ENCODE measurements at regions not wholly inside any gene's neighbourhood (a gene's known extent, or its start where the extent isn't known, plus 50 kb on each side); places are given as distances from the start of the nearest gene placed in this dataset.

DNA sequence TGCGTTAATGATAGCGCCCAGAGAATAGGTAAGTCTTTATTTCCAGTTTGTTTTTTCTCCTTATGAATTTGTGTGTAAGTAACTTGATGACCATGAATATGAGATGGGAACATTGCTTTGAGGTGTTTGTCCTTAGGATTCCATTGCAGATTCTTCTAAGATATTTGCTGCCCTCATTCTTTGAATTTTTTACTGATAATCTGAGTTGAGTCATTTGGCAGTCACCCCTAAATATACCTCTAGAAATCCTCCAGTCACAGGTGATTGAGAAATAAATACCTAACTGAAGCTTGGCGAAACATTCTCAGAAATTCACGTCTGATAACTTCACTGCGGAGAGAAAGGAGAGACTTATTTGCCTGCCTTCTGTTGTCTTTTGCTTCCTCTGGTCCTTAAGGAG is 345.5 kb downstream of the SQOR start:
- H3K9me3 Mint-ChIP-seq (ENCODE audit: low read depth): peaks cover 3% of the 10 kb centered on the region
- H3K36me3 Mint-ChIP-seq (ENCODE audit: low read depth): no peaks in the 10 kb centered on the region
- ChIA-PET CTCF (no interaction called here), POLR2A (no interaction called here)
- DNase-seq (no peak), ATAC-seq (no peak)
- H3K4me3 Mint-ChIP-seq: no peak overlapping the region
- H3K27ac Mint-ChIP-seq: no peak overlapping the region
- intact Hi-C loops (cut with DNase I, micrococcal nuclease): no loop called here
- no peaks in the 10 kb centered on the region for H3K4me1 Mint-ChIP-seq
- no peaks in the 10 kb centered on the region for H3K27me3 Mint-ChIP-seq

DNA sequence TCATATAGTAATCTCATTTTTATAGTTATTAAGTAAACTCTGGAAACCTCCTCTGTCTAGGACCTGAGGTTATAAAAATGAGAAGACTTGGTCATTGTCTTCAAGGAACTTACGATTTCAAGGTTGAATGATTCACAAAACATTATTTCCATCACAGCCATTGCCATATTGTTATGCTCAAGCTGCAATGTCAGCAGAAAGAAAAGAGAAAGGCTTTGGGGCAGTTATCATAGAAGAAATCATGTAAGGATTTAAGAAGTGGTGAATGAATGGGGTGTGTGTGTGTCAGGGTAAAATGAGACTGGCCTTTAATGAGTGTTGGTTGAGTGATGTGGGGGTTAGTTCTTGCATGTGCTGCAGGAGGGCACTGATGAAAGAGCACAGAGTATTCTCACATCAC is 346.8 kb downstream of the SQOR start:
- intact Hi-C loops (cut with DNase I, micrococcal nuclease): no loop called here
- POLR2A ChIA-PET: no interaction called here
- Mint-ChIP-seq H3K4me1 (no peaks in the 10 kb centered on the region), H3K27me3 (no peaks in the 10 kb centered on the region), H3K9me3 (ENCODE audit: low read depth) (peaks cover 3% of the 10 kb centered on the region), H3K4me3 (no peak overlapping the region), H3K36me3 (ENCODE audit: low read depth) (no peaks in the 10 kb centered on the region), H3K27ac (no peak overlapping the region)
- ATAC-seq (no peak), DNase-seq (no peak)
- CTCF ChIA-PET: no interaction called here

GRCh38 chr15:45991863-45992262 is 357.0 kb downstream of the SQOR start:
- H3K4me1 Mint-ChIP-seq: no peaks in the 10 kb centered on the region
- intact Hi-C loops (cut with DNase I, micrococcal nuclease): no loop called here
- H3K4me3 Mint-ChIP-seq: no peak overlapping the region
- ChIA-PET CTCF (no interaction called here), POLR2A (no interaction called here)
- H3K36me3 Mint-ChIP-seq (ENCODE audit: low read depth): no peaks in the 10 kb centered on the region
- H3K27me3 Mint-ChIP-seq: no peaks in the 10 kb centered on the region
- ATAC-seq: no peak
- peaks cover 17% of the 10 kb centered on the region for H3K9me3 Mint-ChIP-seq (ENCODE audit: low read depth)
- no peak overlapping the region for H3K27ac Mint-ChIP-seq
- DNase-seq: no peak

- H3K27ac Mint-ChIP-seq: no peak overlapping the region
- DNase-seq (no peak), ATAC-seq (no peak)
- peaks cover 11% of the 10 kb centered on the region for H3K9me3 Mint-ChIP-seq (ENCODE audit: low read depth)
- no peaks in the 10 kb centered on the region for H3K36me3 Mint-ChIP-seq (ENCODE audit: low read depth)
- H3K4me1 Mint-ChIP-seq: no peaks in the 10 kb centered on the region
- no peak overlapping the region for H3K4me3 Mint-ChIP-seq
- ChIA-PET POLR2A (no interaction called here), CTCF (no interaction called here)
- intact Hi-C loops (cut with DNase I, micrococcal nuclease): no loop called here
- H3K27me3 Mint-ChIP-seq: no peaks in the 10 kb centered on the region
Measured at GRCh38 chr15:45993072-45993471, 358.2 kb downstream of the SQOR start.

DNA sequence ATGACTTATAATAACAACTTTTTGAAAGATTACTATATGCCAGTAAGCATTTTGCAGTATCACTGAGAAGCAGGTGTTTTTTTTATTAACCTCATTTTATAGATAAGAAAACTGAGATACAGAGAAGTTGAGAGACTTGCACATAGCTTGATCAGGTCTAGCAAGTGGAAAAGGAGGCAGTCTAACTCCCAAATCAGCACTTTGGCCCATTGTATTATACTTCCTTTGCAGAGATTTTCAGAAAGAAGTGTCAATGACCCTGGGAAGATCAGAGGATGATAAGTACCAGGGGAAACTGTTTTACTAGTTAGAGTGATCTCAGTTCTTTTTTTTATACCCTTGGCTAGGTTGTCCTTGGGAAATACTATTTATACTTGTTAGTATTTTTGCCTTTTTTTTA is 358.7 kb downstream of the SQOR start:
- Mint-ChIP-seq H3K9me3 (ENCODE audit: low read depth) (peaks cover 11% of the 10 kb centered on the region), H3K4me1 (no peaks in the 10 kb centered on the region), H3K4me3 (no peak overlapping the region), H3K27ac (no peak overlapping the region), H3K36me3 (ENCODE audit: low read depth) (no peaks in the 10 kb centered on the region), H3K27me3 (no peaks in the 10 kb centered on the region)
- ChIA-PET POLR2A (no interaction called here), CTCF (no interaction called here)
- no peak for DNase-seq
- ATAC-seq: no peak
- intact Hi-C loops (cut with DNase I, micrococcal nuclease): no loop called here

- Mint-ChIP-seq H3K4me1 (no peaks in the 10 kb centered on the region), H3K36me3 (ENCODE audit: low read depth) (no peaks in the 10 kb centered on the region), H3K27ac (no peak overlapping the region), H3K4me3 (no peak overlapping the region), H3K9me3 (ENCODE audit: low read depth) (peaks cover 5% of the 10 kb centered on the region), H3K27me3 (no peaks in the 10 kb centered on the region)
- DNase-seq (no peak), ATAC-seq (no peak)
- POLR2A ChIA-PET: no interaction called here
- CTCF ChIA-PET: no interaction called here
- intact Hi-C loops (cut with DNase I, micrococcal nuclease): no loop called here
Measured at GRCh38 chr15:45995800-45996199, 361.0 kb downstream of the SQOR start.

DNA sequence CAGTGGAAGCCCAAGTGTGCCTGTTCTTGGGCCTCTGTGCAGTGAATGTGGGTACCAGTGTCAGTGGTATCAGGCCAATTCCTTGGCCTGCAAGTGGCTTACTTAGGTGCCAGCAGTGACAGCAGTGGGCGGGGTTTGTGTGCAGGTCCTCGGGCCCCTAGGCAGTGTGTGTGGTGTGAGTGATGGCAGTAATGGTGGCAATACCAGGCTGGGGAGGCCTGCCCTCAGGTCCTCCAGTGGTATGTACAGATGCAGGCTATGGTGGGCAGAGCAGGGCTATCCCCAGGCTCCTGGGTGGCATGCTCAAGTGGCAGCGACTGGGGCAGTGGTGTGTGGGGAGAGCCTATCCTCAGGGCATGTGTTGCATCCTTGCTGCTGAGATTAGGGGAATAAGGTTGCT is 379.7 kb downstream of the SQOR start:
- ATAC-seq: no peak
- no peak overlapping the region for H3K27ac Mint-ChIP-seq
- H3K4me1 Mint-ChIP-seq: no peaks in the 10 kb centered on the region
- no peak for DNase-seq
- no peak overlapping the region for H3K4me3 Mint-ChIP-seq
- H3K9me3 Mint-ChIP-seq (ENCODE audit: low read depth): peaks cover 32% of the 10 kb centered on the region
- no peaks in the 10 kb centered on the region for H3K36me3 Mint-ChIP-seq (ENCODE audit: low read depth)
- no peaks in the 10 kb centered on the region for H3K27me3 Mint-ChIP-seq
- CTCF ChIA-PET: no interaction called here
- POLR2A ChIA-PET: no interaction called here
- intact Hi-C loops (cut with DNase I, micrococcal nuclease): loop anchor here in 1 of 2 experiments (10.0 kb wide), 1 partner anchor 60 kb away; no protein-coding TSS in a partner anchor

DNA sequence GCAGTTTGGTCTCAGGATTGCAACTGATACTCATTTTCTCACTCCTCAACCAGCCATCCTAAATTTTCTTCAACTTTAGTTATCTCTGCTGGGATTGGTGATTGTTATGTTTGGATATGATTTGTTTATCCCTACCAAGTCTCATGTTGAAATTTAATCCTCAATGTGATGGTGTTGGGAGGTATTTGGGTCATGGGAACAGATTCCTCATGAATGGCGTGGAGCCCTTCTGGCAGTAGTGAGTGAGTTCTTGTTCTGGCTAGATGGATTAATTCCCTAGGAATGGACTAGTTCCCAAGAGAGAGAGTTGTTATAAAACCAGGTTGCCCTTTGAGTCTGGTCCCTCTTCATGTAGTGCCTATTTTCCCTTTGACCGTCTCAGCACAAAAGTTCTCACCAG is 399.9 kb downstream of the SQOR start:
- Mint-ChIP-seq H3K27ac (no peak overlapping the region), H3K4me1 (no peaks in the 10 kb centered on the region), H3K4me3 (no peak overlapping the region), H3K27me3 (no peaks in the 10 kb centered on the region), H3K9me3 (ENCODE audit: low read depth) (no peaks in the 10 kb centered on the region), H3K36me3 (ENCODE audit: low read depth) (no peaks in the 10 kb centered on the region)
- no peak for ATAC-seq
- POLR2A ChIA-PET: no interaction called here
- intact Hi-C loops (cut with DNase I, micrococcal nuclease): no loop called here
- CTCF ChIA-PET: no interaction called here
- DNase-seq: no peak

- POLR2A ChIA-PET: no interaction called here
- no peak for ATAC-seq
- Mint-ChIP-seq H3K4me1 (no peaks in the 10 kb centered on the region), H3K36me3 (ENCODE audit: low read depth) (no peaks in the 10 kb centered on the region), H3K4me3 (no peak overlapping the region), H3K9me3 (ENCODE audit: low read depth) (no peaks in the 10 kb centered on the region), H3K27ac (no peak overlapping the region), H3K27me3 (no peaks in the 10 kb centered on the region)
- CTCF ChIA-PET: interaction anchor here (0.5 kb wide), 1 partner anchor 1427 kb away, joined by 3 read pairs; no protein-coding TSS in a partner anchor
- no peak for DNase-seq
- intact Hi-C loops (cut with DNase I, micrococcal nuclease): no loop called here
Measured at GRCh38 chr15:46039703-46040102, 404.9 kb downstream of the SQOR start.

- CTCF ChIA-PET: no interaction called here
- no peak overlapping the region for H3K27ac Mint-ChIP-seq
- no peaks in the 10 kb centered on the region for H3K4me1 Mint-ChIP-seq
Measured at GRCh38 chr15:46041905-46042304, 407.1 kb downstream of the SQOR start.

DNA sequence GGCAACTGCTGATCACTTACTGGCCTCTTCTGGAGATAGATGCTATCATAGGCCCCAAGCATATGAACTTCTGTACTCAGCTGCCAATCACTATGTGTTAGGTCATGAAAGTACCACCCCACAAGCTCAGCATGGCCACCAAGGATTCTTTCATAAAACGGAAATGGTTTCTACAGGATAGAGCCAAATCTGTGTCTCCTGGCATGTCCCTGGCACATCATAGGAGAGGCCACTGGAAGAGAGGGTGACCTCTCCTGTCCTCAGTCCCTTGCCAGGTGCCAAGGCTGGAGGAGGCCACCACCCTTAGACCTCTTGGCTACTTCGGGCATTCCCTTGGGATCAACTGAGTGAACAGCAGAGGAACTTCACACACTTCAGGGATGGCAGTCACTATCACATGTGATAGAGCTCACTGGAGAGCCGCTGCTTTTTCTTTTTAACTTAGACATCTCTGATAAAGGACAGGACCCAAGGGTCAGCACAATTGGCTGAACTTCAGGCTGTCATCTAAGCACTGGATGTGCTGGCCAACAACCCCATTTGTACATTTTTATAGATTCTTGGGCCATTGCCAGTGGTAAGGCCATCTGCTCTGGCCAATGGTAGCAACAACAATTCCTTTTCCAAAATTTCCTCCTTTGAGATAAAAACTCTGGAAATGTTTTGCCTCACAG is 425.2 kb downstream of the SQOR start:
- no peaks in the 10 kb centered on the region for H3K36me3 Mint-ChIP-seq (ENCODE audit: low read depth)
- H3K4me1 Mint-ChIP-seq: no peaks in the 10 kb centered on the region
- H3K27me3 Mint-ChIP-seq: no peaks in the 10 kb centered on the region
- no peak overlapping the region for H3K4me3 Mint-ChIP-seq
- H3K9me3 Mint-ChIP-seq (ENCODE audit: low read depth): peaks cover 2% of the 10 kb centered on the region
- no peak overlapping the region for H3K27ac Mint-ChIP-seq
- ChIA-PET CTCF (interaction anchor here (0.5 kb wide), 1 partner anchor 229 kb away, joined by 3 read pairs; no protein-coding TSS in a partner anchor), POLR2A (interaction anchor here (0.6 kb wide), 1 partner anchor 202 kb away, joined by 3 read pairs; no protein-coding TSS in a partner anchor)
- intact Hi-C loops (cut with DNase I, micrococcal nuclease): no loop called here
- ATAC-seq (no peak), DNase-seq (no peak)

More at GRCh38 chr15:46041905-46042304, 407.1 kb downstream of the SQOR start:
- Mint-ChIP-seq H3K4me3 (no peak overlapping the region), H3K27me3 (no peaks in the 10 kb centered on the region), H3K9me3 (ENCODE audit: low read depth) (no peaks in the 10 kb centered on the region), H3K36me3 (ENCODE audit: low read depth) (no peaks in the 10 kb centered on the region)
- DNase-seq: no peak
- POLR2A ChIA-PET: no interaction called here
- ATAC-seq: no peak
- intact Hi-C loops (cut with DNase I, micrococcal nuclease): no loop called here

GRCh38 chr15:46061002-46061401 is 426.2 kb downstream of the SQOR start:
- ChIA-PET POLR2A (no interaction called here), CTCF (no interaction called here)
- Mint-ChIP-seq H3K4me1 (no peaks in the 10 kb centered on the region), H3K36me3 (ENCODE audit: low read depth) (no peaks in the 10 kb centered on the region), H3K27ac (no peak overlapping the region), H3K9me3 (ENCODE audit: low read depth) (peaks cover 2% of the 10 kb centered on the region), H3K27me3 (no peaks in the 10 kb centered on the region), H3K4me3 (no peak overlapping the region)
- intact Hi-C loops (cut with DNase I, micrococcal nuclease): no loop called here
- no peak for ATAC-seq
- no peak for DNase-seq

DNA sequence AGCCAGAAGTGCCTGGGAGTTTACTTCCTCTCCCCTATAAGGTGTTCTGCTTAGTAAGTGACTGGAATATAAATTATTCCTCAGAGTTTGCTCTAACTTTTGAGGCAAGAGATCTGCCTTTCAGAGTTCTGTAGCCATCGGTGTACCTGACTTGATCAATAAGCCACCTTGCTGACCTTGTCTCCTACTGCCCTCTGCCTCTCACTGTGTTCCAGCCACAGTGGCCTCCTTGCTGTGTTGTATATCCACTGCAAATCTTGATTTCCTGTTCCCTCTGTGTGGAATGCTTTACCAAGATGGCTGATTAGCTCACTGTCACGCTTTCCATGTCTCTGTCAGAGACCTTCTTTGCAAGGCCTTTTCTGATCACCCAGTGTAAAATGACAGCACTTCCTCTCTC is 442.4 kb downstream of the SQOR start:
- ATAC-seq (no peak), DNase-seq (no peak)
- no peak overlapping the region for H3K27ac Mint-ChIP-seq
- H3K27me3 Mint-ChIP-seq: no peaks in the 10 kb centered on the region
- intact Hi-C loops (cut with DNase I, micrococcal nuclease): no loop called here
- no peaks in the 10 kb centered on the region for H3K36me3 Mint-ChIP-seq (ENCODE audit: low read depth)
- H3K9me3 Mint-ChIP-seq (ENCODE audit: low read depth): no peaks in the 10 kb centered on the region
- no peak overlapping the region for H3K4me3 Mint-ChIP-seq
- H3K4me1 Mint-ChIP-seq: no peaks in the 10 kb centered on the region
- POLR2A ChIA-PET: no interaction called here
- CTCF ChIA-PET: interaction anchor here (0.7 kb wide), 1 partner anchor 78 kb away, joined by 3 read pairs; no protein-coding TSS in a partner anchor

All from activated CD4-positive, alpha-beta T cell treated with anti-CD3 and anti-CD28 coated beads for 36 hours (primary cell).